ENCODE measurements at regions not wholly inside any gene's neighbourhood (a gene's known extent, or its start where the extent isn't known, plus 50 kb on each side); places are given as distances from the start of the nearest gene placed in this dataset.

- Histone ChIP-seq H3K4me1 (ENCODE audit: control insufficient read depth, extremely low read depth, insufficient read depth, low read length) (peaks cover 6% of the 10 kb centered on the region), H3K4me2 (ENCODE audit: extremely low read depth, insufficient read depth, low read length) (peak overlapping the region; percentile 4), H3K36me3 (ENCODE audit: control insufficient read depth, insufficient read depth, low read length) (no peaks in the 10 kb centered on the region), H3K27ac (ENCODE audit: insufficient read depth, low read length) (peak overlapping the region; percentile 62), H3K9me3 (ENCODE audit: control insufficient read depth, insufficient read depth, low read depth, low read length) (no peaks in the 10 kb centered on the region), H3K4me3 (replicated peaks in 1 of 4; ENCODE audit: control extremely low read depth in 1 of 4, insufficient read depth in 1 of 4, low read depth in 3 of 4, low read length in 4 of 4) (peak overlapping the region in 1 of 4 experiments; percentile 3), H3K9ac (ENCODE audit: insufficient read depth, low read length) (no peak overlapping the region), H2AFZ (ENCODE audit: low read length) (no peak overlapping the region), H3K79me2 (ENCODE audit: control insufficient read depth, insufficient read depth, low read length) (no peaks in the 10 kb centered on the region), H4K20me1 (ENCODE audit: control insufficient read depth, extremely low read depth, insufficient read depth, low read length) (no peaks in the 10 kb centered on the region), H3K27me3 (ENCODE audit: control insufficient read depth, insufficient read depth, low read length) (no peaks in the 10 kb centered on the region)
- DNase-seq (ENCODE audit: low read depth in 2 of 2): peak; percentile 88 to 91
- TF ChIP-seq EZH2 (IDR thresholded peaks at IDR 0.05; ENCODE audit: low read length, missing control alignments) (no peak), CTCF (conservative IDR thresholded peaks at IDR 0.05 in 1 of 2, IDR thresholded peaks at IDR 0.05 in 1 of 2; ENCODE audit: low read depth in 1 of 2, low read length in 2 of 2) (no peak)
Measured at GRCh38 chr12:75759842-75760572, 248.6 kb upstream of the KRR1 start.

GRCh38 chr12:75759196-75759595 is 247.8 kb upstream of the KRR1 start:
- H3K4me2 ChIP-seq (ENCODE audit: extremely low read depth, insufficient read depth, low read length): no peak overlapping the region
- H3K9ac ChIP-seq (ENCODE audit: insufficient read depth, low read length): no peak overlapping the region
- H3K79me2 ChIP-seq (ENCODE audit: control insufficient read depth, insufficient read depth, low read length): no peaks in the 10 kb centered on the region
- DNase-seq (ENCODE audit: low read depth in 2 of 2): no peak
- TF ChIP-seq EZH2 (IDR thresholded peaks at IDR 0.05; ENCODE audit: low read length, missing control alignments): no peak
- H4K20me1 ChIP-seq (ENCODE audit: control insufficient read depth, extremely low read depth, insufficient read depth, low read length): no peaks in the 10 kb centered on the region
- H3K4me1 ChIP-seq (ENCODE audit: control insufficient read depth, extremely low read depth, insufficient read depth, low read length): peaks cover 9% of the 10 kb centered on the region
- H2AFZ ChIP-seq (ENCODE audit: low read length): no peak overlapping the region
- no peaks in the 10 kb centered on the region for H3K27me3 ChIP-seq (ENCODE audit: control insufficient read depth, insufficient read depth, low read length)
- no peaks in the 10 kb centered on the region for H3K9me3 ChIP-seq (ENCODE audit: control insufficient read depth, insufficient read depth, low read depth, low read length)
- H3K4me3 ChIP-seq (replicated peaks in 1 of 4; ENCODE audit: control extremely low read depth in 1 of 4, insufficient read depth in 1 of 4, low read depth in 3 of 4, low read length in 4 of 4): no peak overlapping the region
- no peaks in the 10 kb centered on the region for H3K36me3 ChIP-seq (ENCODE audit: control insufficient read depth, insufficient read depth, low read length)
- peak overlapping the region; percentile 62 for H3K27ac ChIP-seq (ENCODE audit: insufficient read depth, low read length)

GRCh38 chr12:75756771-75757170 is 245.4 kb upstream of the KRR1 start:
- Histone ChIP-seq H2AFZ (ENCODE audit: low read length) (no peak overlapping the region), H3K4me1 (ENCODE audit: control insufficient read depth, extremely low read depth, insufficient read depth, low read length) (peaks cover 12% of the 10 kb centered on the region), H3K4me3 (replicated peaks in 1 of 4; ENCODE audit: control extremely low read depth in 1 of 4, insufficient read depth in 1 of 4, low read depth in 3 of 4, low read length in 4 of 4) (no peak overlapping the region), H3K9ac (ENCODE audit: insufficient read depth, low read length) (no peak overlapping the region), H3K4me2 (ENCODE audit: extremely low read depth, insufficient read depth, low read length) (no peak overlapping the region), H3K27ac (ENCODE audit: insufficient read depth, low read length) (no peak overlapping the region), H3K36me3 (ENCODE audit: control insufficient read depth, insufficient read depth, low read length) (no peaks in the 10 kb centered on the region), H3K9me3 (ENCODE audit: control insufficient read depth, insufficient read depth, low read depth, low read length) (no peaks in the 10 kb centered on the region), H3K79me2 (ENCODE audit: control insufficient read depth, insufficient read depth, low read length) (no peaks in the 10 kb centered on the region), H4K20me1 (ENCODE audit: control insufficient read depth, extremely low read depth, insufficient read depth, low read length) (no peaks in the 10 kb centered on the region), H3K27me3 (ENCODE audit: control insufficient read depth, insufficient read depth, low read length) (no peaks in the 10 kb centered on the region)
- no peak for DNase-seq (ENCODE audit: low read depth in 2 of 2)
- TF ChIP-seq EZH2 (IDR thresholded peaks at IDR 0.05; ENCODE audit: low read length, missing control alignments) (no peak), CTCF (conservative IDR thresholded peaks at IDR 0.05 in 1 of 2, IDR thresholded peaks at IDR 0.05 in 1 of 2; ENCODE audit: low read depth in 1 of 2, low read length in 2 of 2) (no peak)
